ENCODE measurements at regions not wholly inside any gene's neighbourhood (a gene's known extent, or its start where the extent isn't known, plus 50 kb on each side); places are given as distances from the start of the nearest gene placed in this dataset.

- Histone ChIP-seq H3K27ac (ENCODE audit: control insufficient read depth, insufficient read depth, low read length) (no peak overlapping the region), H3K4me2 (ENCODE audit: control insufficient read depth, extremely low read depth, insufficient read depth, low read depth, low read length) (no peak overlapping the region), H3K79me2 (ENCODE audit: control insufficient read depth, insufficient read depth, low read length) (no peaks in the 10 kb centered on the region), H3K36me3 (ENCODE audit: control insufficient read depth in 2 of 2, extremely low read depth in 1 of 2, insufficient read depth in 2 of 2, low read length in 2 of 2) (no peaks in the 10 kb centered on the region), H3K9me1 (ENCODE audit: control insufficient read depth, extremely low read depth, insufficient read depth, low read length) (no peaks in the 10 kb centered on the region), H3K9ac (ENCODE audit: control insufficient read depth, extremely low read depth, insufficient read depth, low read length) (no peak overlapping the region), H4K20me1 (ENCODE audit: control insufficient read depth, extremely low read depth, insufficient read depth, low read length) (no peaks in the 10 kb centered on the region), H3K9me3 (ENCODE audit: control insufficient read depth, low read depth, low read length) (no peaks in the 10 kb centered on the region), H2AFZ (ENCODE audit: control insufficient read depth, low read length) (no peak overlapping the region), H3K4me1 (ENCODE audit: control insufficient read depth, extremely low read depth, insufficient read depth, low read length) (peaks cover 3% of the 10 kb centered on the region), H3K27me3 (ENCODE audit: control insufficient read depth, extremely low read depth, insufficient read depth, low read length) (no peaks in the 10 kb centered on the region), H3K4me3 (ENCODE audit: control insufficient read depth in 2 of 3, extremely low read depth in 1 of 3, insufficient read depth in 2 of 3, low read depth in 1 of 3, low read length in 3 of 3) (no peak overlapping the region)
- TF ChIP-seq CTCF (optimal IDR thresholded peaks at IDR 0.05 in 1 of 3, IDR thresholded peaks at IDR 0.05 in 1 of 3, conservative IDR thresholded peaks at IDR 0.05 in 1 of 3; ENCODE audit: extremely low read depth in 1 of 3, insufficient read depth in 2 of 3, low read length in 3 of 3) (no peak), EZH2 (IDR thresholded peaks at IDR 0.05; ENCODE audit: low read length) (no peak)
- no peak for FAIRE-seq
- dilution Hi-C loops (cut with MboI; ENCODE audit: extremely low pct_ligation_motif_present, low sequenced_read_pairs): no loop called here
- no peak for DNase-seq (ENCODE audit: low read depth, low spot score)
Measured at GRCh38 chr5:143714629-143715028, 97.3 kb upstream of the HMHB1 start.

GRCh38 chr5:143713047-143714003, 98.6 kb upstream of the HMHB1 start:
- H3K4me2 ChIP-seq (ENCODE audit: control insufficient read depth, extremely low read depth, insufficient read depth, low read depth, low read length): no peak overlapping the region
- no peak for FAIRE-seq
- DNase-seq (ENCODE audit: low read depth, low spot score): no peak
- no peak for TF ChIP-seq EZH2 (IDR thresholded peaks at IDR 0.05; ENCODE audit: low read length)
- no peak for TF ChIP-seq CTCF (optimal IDR thresholded peaks at IDR 0.05 in 1 of 3, IDR thresholded peaks at IDR 0.05 in 1 of 3, conservative IDR thresholded peaks at IDR 0.05 in 1 of 3; ENCODE audit: extremely low read depth in 1 of 3, insufficient read depth in 2 of 3, low read length in 3 of 3)
- no peaks in the 10 kb centered on the region for H3K79me2 ChIP-seq (ENCODE audit: control insufficient read depth, insufficient read depth, low read length)
- dilution Hi-C loops (cut with MboI; ENCODE audit: extremely low pct_ligation_motif_present, low sequenced_read_pairs): no loop called here
- H3K36me3 ChIP-seq (ENCODE audit: control insufficient read depth in 2 of 2, extremely low read depth in 1 of 2, insufficient read depth in 2 of 2, low read length in 2 of 2): no peaks in the 10 kb centered on the region
- H3K9me3 ChIP-seq (ENCODE audit: control insufficient read depth, low read depth, low read length): no peaks in the 10 kb centered on the region
- peaks cover 3% of the 10 kb centered on the region for H3K4me1 ChIP-seq (ENCODE audit: control insufficient read depth, extremely low read depth, insufficient read depth, low read length)
- H3K27ac ChIP-seq (ENCODE audit: control insufficient read depth, insufficient read depth, low read length): no peak overlapping the region
- H3K4me3 ChIP-seq (ENCODE audit: control insufficient read depth in 2 of 3, extremely low read depth in 1 of 3, insufficient read depth in 2 of 3, low read depth in 1 of 3, low read length in 3 of 3): no peak overlapping the region
- no peaks in the 10 kb centered on the region for H4K20me1 ChIP-seq (ENCODE audit: control insufficient read depth, extremely low read depth, insufficient read depth, low read length)
- H2AFZ ChIP-seq (ENCODE audit: control insufficient read depth, low read length): no peak overlapping the region
- no peak overlapping the region for H3K9ac ChIP-seq (ENCODE audit: control insufficient read depth, extremely low read depth, insufficient read depth, low read length)
- H3K27me3 ChIP-seq (ENCODE audit: control insufficient read depth, extremely low read depth, insufficient read depth, low read length): no peaks in the 10 kb centered on the region
- H3K9me1 ChIP-seq (ENCODE audit: control insufficient read depth, extremely low read depth, insufficient read depth, low read length): no peaks in the 10 kb centered on the region
